MG63 (cell line): ENCODE measurements at regions not wholly inside any gene's neighbourhood (a gene's known extent, or its start where the extent isn't known, plus 50 kb on each side); places are given as distances from the start of the nearest gene placed in this dataset.
"Not testable (repeated sequence)": the region's sequence is repeated elsewhere in the genome, so short reads cannot be mapped to it uniquely, and the experiment has no call there.

Experiments
- DNase-seq: peaks from one replicate; pipeline ENCODE4 v3.0.0-alpha.2; 2020
- H3K27me3 ChIP-seq: fragments of 250-450 bp; sonication (Bioruptor Pico); 2 replicates; pipeline ENCODE4 v1.5.1; 2020; ENCODE audit warnings: mild to moderate bottlenecking, moderate library complexity
- H3K36me3 ChIP-seq: fragments of 250-450 bp; sonication (Bioruptor Pico); 2 replicates; pipeline ENCODE4 v1.5.1; 2020; ENCODE audit warnings: mild to moderate bottlenecking, moderate library complexity
- H3K4me3 ChIP-seq: fragments of 250-450 bp; sonication (Bioruptor Pico); 2 replicates; pipeline ENCODE4 v1.5.1; 2020; ENCODE audit warnings: mild to moderate bottlenecking, moderate library complexity
- H3K9me3 ChIP-seq: fragments of 250-450 bp; sonication (Bioruptor Pico); 2 replicates; pipeline ENCODE4 v1.5.1; 2020; ENCODE audit warnings: mild to moderate bottlenecking, moderate library complexity

GRCh38 chr16:60142619-60143347 is 1408.7 kb upstream of the GOT2 start:
- Histone ChIP-seq H3K27me3 (no peaks in the 10 kb centered on the region), H3K4me3 (no peak overlapping the region), H3K36me3 (no peaks in the 10 kb centered on the region), H3K9me3 (no peaks in the 10 kb centered on the region)
- DNase-seq = no peak

- no peak overlapping the region for H3K4me3 ChIP-seq
- H3K9me3 ChIP-seq = no peaks in the 10 kb centered on the region; the same call in 1 of the 2 replicates
- no peaks in the 10 kb centered on the region for H3K36me3 ChIP-seq
- DNase-seq = no peak
- no peaks in the 10 kb centered on the region for H3K27me3 ChIP-seq
Measured at GRCh38 chr16:60137891-60138290, 1403.8 kb upstream of the GOT2 start.

GRCh38 chr16:60127196-60127595 is 1393.1 kb upstream of the GOT2 start:
- no peak for DNase-seq
- no peak overlapping the region for H3K4me3 ChIP-seq
- no peaks in the 10 kb centered on the region for H3K9me3 ChIP-seq
- H3K27me3 ChIP-seq = no peaks in the 10 kb centered on the region
- no peaks in the 10 kb centered on the region for H3K36me3 ChIP-seq

GRCh38 chr16:60126115-60126514 is 1392.0 kb upstream of the GOT2 start:
- H3K4me3 ChIP-seq, H3K27me3 ChIP-seq, DNase-seq, H3K36me3 ChIP-seq, H3K9me3 ChIP-seq: not testable (repeated sequence)

- no peaks in the 10 kb centered on the region for H3K9me3 ChIP-seq
- no peak for DNase-seq
- H3K4me3 ChIP-seq = no peak overlapping the region
- H3K36me3 ChIP-seq = no peaks in the 10 kb centered on the region
- H3K27me3 ChIP-seq = no peaks in the 10 kb centered on the region
Measured at GRCh38 chr16:60123392-60124023, 1389.4 kb upstream of the GOT2 start.

- Histone ChIP-seq H3K36me3 (no peaks in the 10 kb centered on the region), H3K27me3 (no peaks in the 10 kb centered on the region), H3K4me3 (no peak overlapping the region), H3K9me3 (no peaks in the 10 kb centered on the region)
- no peak for DNase-seq
Measured at GRCh38 chr16:60120586-60120985, 1386.5 kb upstream of the GOT2 start.

GRCh38 chr16:60110531-60110930 is 1376.4 kb upstream of the GOT2 start:
- no peaks in the 10 kb centered on the region for H3K36me3 ChIP-seq
- no peak for DNase-seq
- H3K27me3 ChIP-seq = no peaks in the 10 kb centered on the region
- H3K4me3 ChIP-seq = no peak overlapping the region
- H3K9me3 ChIP-seq = no peaks in the 10 kb centered on the region

GRCh38 chr16:60107871-60108270 is 1373.8 kb upstream of the GOT2 start:
- no peaks in the 10 kb centered on the region for H3K9me3 ChIP-seq
- no peak for DNase-seq
- no peak overlapping the region for H3K4me3 ChIP-seq
- no peaks in the 10 kb centered on the region for H3K36me3 ChIP-seq
- H3K27me3 ChIP-seq = no peaks in the 10 kb centered on the region

GRCh38 chr16:60107437-60107836 is 1373.3 kb upstream of the GOT2 start:
- H3K4me3 ChIP-seq = no peak overlapping the region
- no peaks in the 10 kb centered on the region for H3K27me3 ChIP-seq
- H3K36me3 ChIP-seq = no peaks in the 10 kb centered on the region
- no peaks in the 10 kb centered on the region for H3K9me3 ChIP-seq
- DNase-seq = peak; percentile 65

- Histone ChIP-seq H3K9me3 (no peaks in the 10 kb centered on the region), H3K27me3 (no peaks in the 10 kb centered on the region), H3K36me3 (no peaks in the 10 kb centered on the region), H3K4me3 (no peak overlapping the region)
- DNase-seq = no peak
Measured at GRCh38 chr16:60100371-60100770, 1366.3 kb upstream of the GOT2 start.

- H3K36me3 ChIP-seq = no peaks in the 10 kb centered on the region
- H3K27me3 ChIP-seq = no peaks in the 10 kb centered on the region
- no peak for DNase-seq
- no peak overlapping the region for H3K4me3 ChIP-seq
- no peaks in the 10 kb centered on the region for H3K9me3 ChIP-seq
Measured at GRCh38 chr16:60091529-60091928, 1357.4 kb upstream of the GOT2 start.

- DNase-seq = no peak
- Histone ChIP-seq H3K4me3 (no peak overlapping the region), H3K27me3 (no peaks in the 10 kb centered on the region), H3K36me3 (no peaks in the 10 kb centered on the region), H3K9me3 (no peaks in the 10 kb centered on the region)
Measured at GRCh38 chr16:60091071-60091470, 1357.0 kb upstream of the GOT2 start.

- H3K4me3 ChIP-seq = no peak overlapping the region
- H3K27me3 ChIP-seq = no peaks in the 10 kb centered on the region
Measured at GRCh38 chr16:60087530-60087929, 1353.4 kb upstream of the GOT2 start.

GRCh38 chr16:60078819-60079218 is 1344.7 kb upstream of the GOT2 start:
- not testable (repeated sequence) for H3K9me3 ChIP-seq, H3K4me3 ChIP-seq, DNase-seq, H3K36me3 ChIP-seq, H3K27me3 ChIP-seq

More at GRCh38 chr16:60087530-60087929, 1353.4 kb upstream of the GOT2 start:
- H3K36me3 ChIP-seq = no peaks in the 10 kb centered on the region
- no peak for DNase-seq
- H3K9me3 ChIP-seq = no peaks in the 10 kb centered on the region

- DNase-seq = no peak
- Histone ChIP-seq H3K9me3 (no peaks in the 10 kb centered on the region), H3K36me3 (no peaks in the 10 kb centered on the region), H3K27me3 (no peaks in the 10 kb centered on the region), H3K4me3 (no peak overlapping the region)
Measured at GRCh38 chr16:60077861-60078260, 1343.7 kb upstream of the GOT2 start.

- H3K27me3 ChIP-seq = no peaks in the 10 kb centered on the region
- no peak overlapping the region for H3K4me3 ChIP-seq
- H3K36me3 ChIP-seq = no peaks in the 10 kb centered on the region
- DNase-seq = no peak
- no peaks in the 10 kb centered on the region for H3K9me3 ChIP-seq
Measured at GRCh38 chr16:60074378-60074777, 1340.3 kb upstream of the GOT2 start.

- DNase-seq = no peak
- Histone ChIP-seq H3K9me3 (no peaks in the 10 kb centered on the region), H3K36me3 (no peaks in the 10 kb centered on the region), H3K27me3 (no peaks in the 10 kb centered on the region), H3K4me3 (no peak overlapping the region)
Measured at GRCh38 chr16:60073376-60073775, 1339.3 kb upstream of the GOT2 start.

GRCh38 chr16:60064026-60064425 is 1329.9 kb upstream of the GOT2 start:
- no peaks in the 10 kb centered on the region for H3K9me3 ChIP-seq
- no peaks in the 10 kb centered on the region for H3K36me3 ChIP-seq
- no peaks in the 10 kb centered on the region; the same call in 1 of the 2 replicates for H3K27me3 ChIP-seq
- no peak overlapping the region for H3K4me3 ChIP-seq
- no peak for DNase-seq
